HG03159 (cell line): ENCODE measurements at regions not wholly inside any gene's neighbourhood (a gene's known extent, or its start where the extent isn't known, plus 50 kb on each side); places are given as distances from the start of the nearest gene placed in this dataset.
"Not testable (repeated sequence)": the region's sequence is repeated elsewhere in the genome, so short reads cannot be mapped to it uniquely, and the experiment has no call there.

ENCODE experiments used
- ATAC-seq: cut with Tn5 transposase; IDR thresholded peaks from one replicate; pipeline ENCODE4 v1.9.1; 2021; ENCODE audit warnings: mild to moderate bottlenecking, moderate library complexity; ENCODE audit not compliant: unreplicated experiment

GRCh38 chr21:14827468-14827867 lies 237.3 kb downstream of the NRIP1 start:
- no peak for ATAC-seq

DNA sequence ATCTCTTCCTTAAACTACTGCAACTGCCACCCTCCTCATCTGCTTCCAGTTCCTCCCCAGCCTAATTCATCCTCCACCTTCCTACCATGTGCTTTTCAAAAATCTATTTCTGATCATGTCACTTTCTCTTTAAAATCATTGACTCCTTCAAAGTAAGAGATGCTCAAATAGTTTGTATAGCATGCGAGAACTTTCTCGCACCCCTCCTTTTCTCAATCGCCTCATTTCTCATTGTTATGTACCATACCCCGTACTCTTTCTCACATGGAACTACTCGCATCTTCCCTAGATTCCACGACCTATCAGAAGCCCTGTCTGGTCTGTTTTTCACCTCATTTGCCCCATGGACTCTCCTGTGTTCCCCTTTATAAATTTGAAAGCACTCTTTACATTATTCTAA lies 238.2 kb downstream of the NRIP1 start:
- ATAC-seq: no peak

DNA sequence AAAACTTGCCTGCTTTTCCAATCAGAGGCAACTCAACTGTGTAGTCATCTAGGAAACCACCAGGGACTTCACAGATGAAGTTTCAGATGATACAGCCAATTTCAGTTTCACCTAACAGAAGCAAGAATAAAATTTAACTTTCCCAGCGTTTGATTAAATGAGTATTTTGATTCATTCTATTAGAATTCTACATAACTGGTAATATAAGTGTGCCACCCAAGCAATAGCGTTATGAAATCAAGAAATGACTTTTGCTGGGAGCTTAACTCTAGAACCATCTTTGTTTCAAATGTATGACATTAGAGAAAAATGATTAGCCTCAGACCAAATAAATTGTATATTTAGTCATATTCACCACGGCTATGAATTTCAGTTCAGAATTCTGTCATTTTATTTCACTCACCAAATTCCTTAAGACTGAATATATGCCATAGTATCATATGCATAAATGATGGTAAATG lies 239.3 kb downstream of the NRIP1 start:
- peak; percentile 79 for ATAC-seq

DNA sequence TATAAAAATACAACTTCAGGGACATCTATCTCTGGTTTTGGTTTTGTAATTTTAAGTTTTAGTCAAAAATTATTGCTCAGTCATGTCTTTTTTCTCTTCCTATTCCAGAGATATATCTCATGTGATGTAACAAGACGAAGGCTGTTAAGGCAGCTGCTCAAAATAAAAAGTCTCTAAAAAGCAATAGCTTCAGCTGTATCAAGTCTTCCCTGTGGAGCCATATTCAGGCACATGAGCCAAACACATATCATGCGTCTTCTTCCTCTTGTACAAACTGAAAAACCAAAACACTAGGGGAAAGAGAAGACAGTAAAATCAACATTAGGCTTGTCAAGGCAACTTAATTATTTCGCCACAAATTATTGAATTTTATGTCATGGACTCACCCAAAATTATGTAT lies 240.7 kb downstream of the NRIP1 start:
- ATAC-seq: no peak

GRCh38 chr21:14817311-14817710 lies 247.5 kb downstream of the NRIP1 start:
- ATAC-seq: no peak

- ATAC-seq: no peak
Measured at GRCh38 chr21:14814991-14815390, 249.8 kb downstream of the NRIP1 start.

GRCh38 chr21:14814282-14814681 lies 250.5 kb downstream of the NRIP1 start:
- ATAC-seq: no peak

- not testable (repeated sequence) for ATAC-seq
Measured at GRCh38 chr21:14804170-14804569, 258.1 kb upstream of the SAMSN1 start.

DNA sequence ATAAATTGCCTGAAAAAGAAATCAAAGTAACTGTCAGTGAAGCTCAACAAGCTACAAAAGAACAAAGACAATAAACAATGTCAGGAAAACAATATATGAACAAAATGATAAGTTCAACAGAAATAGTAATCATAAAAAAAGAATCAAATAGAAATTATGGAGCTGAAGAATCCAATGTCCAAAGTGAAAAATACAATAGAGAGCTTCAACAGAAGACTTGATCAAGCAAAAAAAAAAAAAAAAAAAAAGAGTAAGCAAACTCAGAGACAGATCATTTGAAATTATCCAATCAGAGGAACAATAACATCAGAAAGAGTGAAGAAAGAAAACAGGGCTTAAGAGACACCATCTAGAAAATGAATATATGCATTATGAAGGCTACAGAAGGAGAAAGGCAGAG lies 251.4 kb upstream of the SAMSN1 start:
- no peak for ATAC-seq

- no peak for ATAC-seq
Measured at GRCh38 chr21:14787312-14787711, 241.2 kb upstream of the SAMSN1 start.

DNA sequence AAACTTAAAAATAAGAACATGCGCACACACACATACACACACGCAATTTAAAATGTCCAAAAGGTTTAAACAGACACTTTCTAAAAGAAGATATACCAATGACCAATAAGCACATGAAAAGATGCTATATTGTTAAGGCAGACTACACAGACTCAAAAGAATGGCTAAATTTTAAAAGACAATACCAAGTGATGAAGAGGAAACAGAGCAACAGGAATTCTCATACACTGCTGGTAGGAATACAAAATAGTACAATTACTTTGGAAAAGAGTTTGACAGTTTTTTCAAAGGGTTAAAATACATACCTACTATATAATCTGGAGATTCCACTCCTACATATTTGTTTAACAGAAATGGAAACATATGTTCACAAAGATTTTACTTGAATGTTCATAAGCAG lies 239.6 kb upstream of the SAMSN1 start:
- no peak for ATAC-seq

GRCh38 chr21:14773777-14774345 lies 227.7 kb upstream of the SAMSN1 start:
- no peak for ATAC-seq

DNA sequence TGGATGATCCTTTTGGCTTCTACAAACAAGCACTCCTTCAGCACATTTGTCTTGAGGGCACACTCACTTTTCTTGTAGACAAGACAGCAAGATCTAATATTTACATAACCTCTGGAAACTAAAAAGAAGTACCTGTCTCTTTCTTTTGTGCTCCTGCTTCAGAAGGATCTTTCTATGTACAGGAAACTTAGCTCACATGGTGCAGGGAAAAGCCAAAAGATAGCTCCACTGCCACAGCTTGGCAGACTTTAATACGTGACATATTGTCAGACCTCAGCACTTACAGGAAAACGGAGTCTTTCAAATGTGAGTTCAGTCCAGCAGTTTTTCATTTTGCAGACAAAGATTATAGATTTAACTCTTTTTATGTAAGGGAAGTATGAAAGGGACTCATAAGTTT lies 225.5 kb upstream of the SAMSN1 start:
- ATAC-seq: no peak

GRCh38 chr21:14768042-14768441 lies 221.9 kb upstream of the SAMSN1 start:
- ATAC-seq: no peak

DNA sequence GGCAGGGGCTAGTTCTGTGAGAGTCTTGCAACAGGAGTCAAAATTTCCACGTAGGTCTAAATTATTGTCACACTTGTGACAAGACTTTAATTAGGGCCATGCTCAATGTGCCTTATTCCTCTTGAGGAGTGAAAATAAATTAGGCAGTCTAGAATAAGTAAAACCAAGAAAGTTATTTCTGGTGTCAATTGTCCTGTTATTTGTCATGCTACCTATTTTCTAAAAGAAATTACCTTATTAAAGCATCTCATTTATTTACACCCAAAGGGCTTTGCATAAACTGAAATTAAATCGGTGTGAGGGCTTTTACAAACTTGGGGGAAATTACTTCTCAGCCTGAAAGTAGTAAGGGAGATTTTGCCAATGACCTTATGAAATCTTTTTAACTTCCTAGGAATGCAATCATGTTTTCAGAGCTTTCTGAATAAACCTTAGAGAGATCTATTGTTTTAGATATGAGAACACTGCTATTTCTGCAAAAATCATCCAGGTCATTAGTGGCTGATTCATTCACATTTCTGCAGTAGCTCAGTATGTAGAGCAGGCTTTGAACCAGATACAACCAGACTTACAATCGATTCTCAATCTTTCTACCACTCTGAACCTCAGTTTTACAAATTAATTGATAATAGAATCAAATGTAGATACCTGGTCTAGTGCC lies 221.2 kb upstream of the SAMSN1 start:
- no peak for ATAC-seq

DNA sequence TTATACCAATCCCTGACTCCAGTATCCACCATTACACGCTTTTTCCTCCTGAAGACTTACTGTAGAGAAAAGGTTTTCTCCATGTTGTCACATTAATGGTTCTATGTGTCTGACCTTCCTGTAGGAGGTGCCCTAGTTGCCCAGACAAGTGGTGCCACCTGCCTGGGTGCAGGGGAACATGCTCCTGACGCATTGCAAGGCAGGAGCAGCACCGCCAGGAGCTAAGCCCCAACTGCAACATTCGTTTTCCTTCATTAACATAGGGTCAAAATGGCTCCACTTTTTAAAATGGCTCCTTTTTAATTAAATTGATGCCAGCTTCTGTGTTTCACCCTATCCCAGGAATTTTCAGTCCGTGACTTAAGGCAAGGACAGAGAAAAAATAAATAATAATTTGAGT lies 220.1 kb upstream of the SAMSN1 start:
- ATAC-seq: no peak

DNA sequence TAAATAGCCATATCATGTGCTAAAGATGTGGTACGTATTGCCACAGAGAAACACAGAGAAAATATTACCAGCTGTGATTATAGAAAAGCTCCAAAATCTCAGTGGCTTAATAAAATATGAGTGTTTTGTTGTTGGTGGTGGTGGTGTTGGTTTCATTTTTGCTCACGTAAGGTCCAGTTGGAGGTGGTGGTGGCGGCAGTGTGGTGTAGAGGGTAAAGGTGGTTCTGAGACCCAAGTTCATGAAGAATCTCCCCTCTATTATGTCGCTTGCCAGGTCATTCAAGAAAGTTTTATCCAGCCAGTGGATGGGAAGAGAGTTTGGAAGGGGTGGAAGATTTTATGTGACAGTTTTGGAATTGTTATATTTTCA lies 217.6 kb upstream of the SAMSN1 start:
- ATAC-seq: peak; percentile 41

- ATAC-seq: peak; percentile 92
Measured at GRCh38 chr21:14762734-14763694, 216.9 kb upstream of the SAMSN1 start.

GRCh38 chr21:14762327-14762726 lies 216.2 kb upstream of the SAMSN1 start:
- ATAC-seq: no peak

DNA sequence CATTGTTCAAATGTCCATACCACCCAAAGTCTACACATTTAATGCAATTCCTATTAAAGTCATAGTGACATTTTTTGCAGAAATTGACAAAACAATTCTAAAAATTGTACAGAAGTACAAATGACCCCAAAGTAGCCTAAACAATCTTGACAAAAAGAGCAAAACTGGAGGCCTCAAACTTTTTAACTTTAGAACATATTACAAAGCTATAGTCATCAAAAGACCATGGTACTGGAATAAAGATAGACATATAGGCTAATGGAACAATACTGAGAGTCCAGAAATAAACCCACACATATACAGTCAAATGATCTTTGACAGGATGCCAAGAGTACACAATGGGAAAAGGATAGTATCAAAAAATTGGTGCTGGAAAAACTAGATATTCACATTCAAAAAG lies 213.2 kb upstream of the SAMSN1 start:
- ATAC-seq: no peak

- ATAC-seq: no peak
Measured at GRCh38 chr21:14758849-14759248, 212.7 kb upstream of the SAMSN1 start.
